Fibroblast of pulmonary artery (primary cell): ENCODE measurements at regions not wholly inside any gene's neighbourhood (a gene's known extent, or its start where the extent isn't known, plus 50 kb on each side); places are given as distances from the start of the nearest gene placed in this dataset.

ENCODE experiments used
- DNase-seq: peaks from one replicate; pipeline ENCODE4 v3.0.0-alpha.2; 2010; ENCODE audit warnings: low read depth
- H3K4me3 ChIP-seq: replicated peaks from 2 replicates; pipeline ENCODE4 v1.5.1; 2011; ENCODE audit warnings: low read depth, mild to moderate bottlenecking, control low read depth, low read length, moderate library complexity
- CTCF ChIP-seq: IDR thresholded peaks from 2 replicates; pipeline ENCODE4 v1.5.1; 2011; ENCODE audit warnings: mild to moderate bottlenecking, control low read depth, low read length, inconsistent platforms; ENCODE audit errors: missing control alignments

- peak; percentile 16 for DNase-seq
- no peak overlapping the region for H3K4me3 ChIP-seq
Observed at GRCh38 chr7:115678086-115678982, 352.2 kb downstream of the TFEC start.

GRCh38 chr7:115676707-115677106, 353.9 kb downstream of the TFEC start:
- TF ChIP-seq CTCF: no peak
- no peak overlapping the region for H3K4me3 ChIP-seq
- no peak for DNase-seq

More at GRCh38 chr7:115678086-115678982, 352.2 kb downstream of the TFEC start:
- TF ChIP-seq CTCF: no peak

- TF ChIP-seq CTCF: peak; percentile 45
- H3K4me3 ChIP-seq: no peak overlapping the region
- DNase-seq: peak; percentile 69
Observed at GRCh38 chr7:115676080-115676479, 354.5 kb downstream of the TFEC start.

- DNase-seq: no peak
- no peak overlapping the region for H3K4me3 ChIP-seq
- TF ChIP-seq CTCF: no peak
Observed at GRCh38 chr7:115674467-115675024, 356.0 kb downstream of the TFEC start.

- DNase-seq: no peak
- TF ChIP-seq CTCF: no peak
- no peak overlapping the region for H3K4me3 ChIP-seq
Observed at GRCh38 chr7:115672024-115672423, 358.5 kb downstream of the TFEC start.

GRCh38 chr7:115662676-115663075, 367.9 kb downstream of the TFEC start:
- no peak for TF ChIP-seq CTCF
- H3K4me3 ChIP-seq: no peak overlapping the region
- DNase-seq: no peak
